HEK293 (cell line): ENCODE measurements at regions not wholly inside any gene's neighbourhood (a gene's known extent, or its start where the extent isn't known, plus 50 kb on each side); places are given as distances from the start of the nearest gene placed in this dataset.

ENCODE experiments used
- ATF2 ChIP-seq: fragments of 450-650 bp; formaldehyde crosslinking; IDR thresholded peaks from 2 replicates; pipeline ENCODE4 v1.5.1; 2016; ENCODE audit warnings: missing biosample characterization, missing genetic modification characterization, low read depth
- CTCF ChIP-seq: fragments of 450-650 bp; formaldehyde crosslinking; IDR thresholded peaks from 2 replicates; pipeline ENCODE4 v1.5.1; 2016; ENCODE audit warnings: missing biosample characterization, missing genetic modification characterization
- HOXA7 ChIP-seq: sonication (generic); formaldehyde crosslinking; IDR thresholded peaks from 2 replicates; pipeline ENCODE4 v1.8.1; 2022; ENCODE audit warnings: missing genetic modification reagents, borderline replicate concordance
- MYNN ChIP-seq: fragments of 450-650 bp; formaldehyde crosslinking; IDR thresholded peaks from 2 replicates; pipeline ENCODE4 v1.5.1; 2016; ENCODE audit warnings: missing biosample characterization, missing genetic modification characterization, borderline replicate concordance
- PBX3 ChIP-seq: sonication (generic); formaldehyde crosslinking; IDR thresholded peaks from 2 replicates; pipeline ENCODE4 v1.8.1; 2022; ENCODE audit warnings: mild to moderate bottlenecking, moderate library complexity, missing genetic modification reagents
- RBAK ChIP-seq: fragments of 450-650 bp; formaldehyde crosslinking; IDR thresholded peaks from 2 replicates; pipeline ENCODE4 v1.5.1; 2016; ENCODE audit warnings: missing biosample characterization, missing genetic modification characterization
- ZNF184 ChIP-seq: fragments of 450-650 bp; IDR thresholded peaks from 2 replicates; pipeline ENCODE4 v1.5.1; 2018; ENCODE audit warnings: missing biosample characterization, mild to moderate bottlenecking, missing genetic modification characterization
- ZNF362 ChIP-seq: fragments of 450-650 bp; formaldehyde crosslinking; IDR thresholded peaks from 2 replicates; pipeline ENCODE4 v1.5.1; 2016; ENCODE audit warnings: missing biosample characterization, missing genetic modification characterization
- ZNF830 ChIP-seq: fragments of 450-650 bp; IDR thresholded peaks from 2 replicates; pipeline ENCODE4 v1.5.0; 2018; ENCODE audit warnings: missing biosample characterization, missing genetic modification characterization, low read depth, mild to moderate bottlenecking, moderate library complexity
- ZSCAN16 ChIP-seq: fragments of 450-650 bp; formaldehyde crosslinking; IDR thresholded peaks from 2 replicates; pipeline ENCODE4 v1.5.1; 2016; ENCODE audit warnings: missing biosample characterization, missing genetic modification characterization

- TF ChIP-seq CTCF, result no peak
- TF ChIP-seq ZSCAN16 (tag by site-specific recombination), result no peak
- TF ChIP-seq ATF2 (tag by site-specific recombination), result no peak
- TF ChIP-seq ZNF184 (tag by site-specific recombination), result no peak
- no peak for TF ChIP-seq RBAK (tag by site-specific recombination)
- no peak for TF ChIP-seq MYNN (tag by site-specific recombination)
- TF ChIP-seq PBX3, result no peak
- no peak for TF ChIP-seq ZNF362
- TF ChIP-seq ZNF830 (tag by site-specific recombination), result no peak
- no peak for TF ChIP-seq HOXA7
Measured at GRCh38 chr10:61289813-61290212, 163.4 kb downstream of the TMEM26 start.
